Liver (tissue), 3 donors: ENCODE measurements at regions not wholly inside any gene's neighbourhood (a gene's known extent, or its start where the extent isn't known, plus 50 kb on each side); places are given as distances from the start of the nearest gene placed in this dataset.

Experiments
- CTCF ChIP-seq: fragments of 150-350 bp; IDR thresholded peaks from 2 replicates; pipeline ENCODE4 v1.5.1; 2017; ENCODE audit warnings: improper control_type of control experiment, low read depth, low read length; ENCODE audit not compliant: missing input control
- EGR1 ChIP-seq, 2 donors: IDR thresholded peaks; 2 replicates each; pipeline ENCODE4 v1.6.1; 2016 to 2018; ENCODE audit warnings: antibody characterized with exemption in 2 of 2, low read depth in 2 of 2
- TF ChIP-seq, protein P1 (sequence below): IDR thresholded peaks from 2 replicates; pipeline ENCODE4 v1.6.1; 2016; ENCODE audit warnings: antibody characterized with exemption
- donor health status: healthy.
- donor health status: healthy.

GRCh38 chr4:160495356-160495755 lies 1392.5 kb downstream of the RAPGEF2 start:
- TF ChIP-seq CTCF (no peak), EGR1 (IDR thresholded peaks at IDR 0.05; ENCODE audit: low read depth in 2 of 2) (no peak)
- TF ChIP-seq, protein P1, sequence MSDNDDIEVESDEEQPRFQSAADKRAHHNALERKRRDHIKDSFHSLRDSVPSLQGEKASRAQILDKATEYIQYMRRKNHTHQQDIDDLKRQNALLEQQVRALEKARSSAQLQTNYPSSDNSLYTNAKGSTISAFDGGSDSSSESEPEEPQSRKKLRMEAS, result no peak
